Skin epidermis (tissue), 12 donors: ENCODE measurements at regions not wholly inside any gene's neighbourhood (a gene's known extent, or its start where the extent isn't known, plus 50 kb on each side); places are given as distances from the start of the nearest gene placed in this dataset.
A peak's percentile ranks its signal among the peaks of the same experiment; 100 is the strongest.
"Not testable (repeated sequence)": the region's sequence is repeated elsewhere in the genome, so short reads cannot be mapped to it uniquely, and the experiment has no call there.

Experiments
- H3K27ac ChIP-seq, 21 experiments: fragments of 200-600 bp; sonication (generic) in 11 of 21; one replicate each; pipeline ENCODE4 v1.5.0; 2020; ENCODE audit warnings: mild to moderate bottlenecking in 3 of 21, inconsistent platforms in 2 of 21, moderate library complexity in 2 of 21
- H3K4me3 ChIP-seq, 7 experiments: fragments of 200-600 bp; sonication (generic) in 2 of 7; one replicate each; pipeline ENCODE4 v1.5.0; 2020; ENCODE audit warnings: inconsistent platforms in 2 of 7, mild to moderate bottlenecking in 2 of 7, moderate library complexity in 1 of 7

GRCh38 chr10:111646021-111646420, 537.5 kb downstream of the GPAM start:
- Histone ChIP-seq H3K27ac (no peak overlapping the region), H3K4me3 (no peak overlapping the region)

DNA sequence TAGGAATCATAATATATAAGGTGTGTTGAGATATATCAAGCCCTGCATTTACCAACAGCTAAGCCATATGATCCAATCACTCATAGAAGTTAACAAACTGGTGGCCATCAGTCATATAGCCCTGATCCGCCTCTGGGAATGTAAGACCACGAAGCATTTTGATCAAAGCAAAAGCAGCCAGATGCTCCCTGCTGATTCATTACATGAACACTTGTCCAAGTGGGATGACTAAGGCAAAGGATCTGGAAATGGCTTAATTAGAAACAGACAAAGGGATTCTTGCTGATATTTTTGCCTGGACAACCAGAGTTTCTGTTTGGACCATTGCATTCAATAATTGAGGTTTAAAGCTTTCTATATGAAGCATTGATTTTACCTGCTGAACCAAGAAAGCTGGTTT, 535.5 kb downstream of the GPAM start:
- H3K4me3 ChIP-seq, result no peak overlapping the region
- peak overlapping the region in 4 of 21 experiments; percentile 20 to 74 (median 42) for H3K27ac ChIP-seq

GRCh38 chr10:111649080-111649479, 534.5 kb downstream of the GPAM start:
- H3K27ac ChIP-seq, result peak overlapping the region in 5 of 21 experiments; percentile 1 to 74 (median 51)
- H3K4me3 ChIP-seq, result not testable (repeated sequence)

DNA sequence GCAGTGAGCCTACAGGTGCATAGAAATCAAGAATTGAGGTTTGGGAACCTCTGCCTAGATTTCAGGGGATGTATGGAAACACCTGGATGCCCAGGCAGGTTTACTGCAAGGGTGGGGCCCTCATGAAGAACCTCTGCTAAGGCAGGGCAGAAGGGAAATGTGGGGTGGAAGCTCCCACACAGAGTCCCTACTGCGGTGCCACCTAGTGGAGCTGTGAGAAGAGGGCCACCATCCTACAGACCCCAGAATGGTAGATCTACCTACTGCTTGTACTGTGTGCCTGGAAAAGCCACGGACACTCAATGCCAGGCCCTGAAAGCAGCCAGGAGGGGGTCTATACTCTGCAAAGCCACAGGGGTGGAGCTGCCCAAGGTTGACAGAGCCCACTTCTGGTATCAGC, 533.5 kb downstream of the GPAM start:
- Histone ChIP-seq H3K27ac (peak overlapping the region in 1 of 21 experiments; percentile 51), H3K4me3 (no peak overlapping the region)

GRCh38 chr10:111656066-111656465, 527.5 kb downstream of the GPAM start:
- Histone ChIP-seq H3K27ac (peak overlapping the region in 2 of 21 experiments; percentile 25 to 55), H3K4me3 (no peak overlapping the region)

GRCh38 chr10:111677759-111678158, 505.8 kb downstream of the GPAM start:
- no peak overlapping the region for H3K27ac ChIP-seq
- no peak overlapping the region for H3K4me3 ChIP-seq

DNA sequence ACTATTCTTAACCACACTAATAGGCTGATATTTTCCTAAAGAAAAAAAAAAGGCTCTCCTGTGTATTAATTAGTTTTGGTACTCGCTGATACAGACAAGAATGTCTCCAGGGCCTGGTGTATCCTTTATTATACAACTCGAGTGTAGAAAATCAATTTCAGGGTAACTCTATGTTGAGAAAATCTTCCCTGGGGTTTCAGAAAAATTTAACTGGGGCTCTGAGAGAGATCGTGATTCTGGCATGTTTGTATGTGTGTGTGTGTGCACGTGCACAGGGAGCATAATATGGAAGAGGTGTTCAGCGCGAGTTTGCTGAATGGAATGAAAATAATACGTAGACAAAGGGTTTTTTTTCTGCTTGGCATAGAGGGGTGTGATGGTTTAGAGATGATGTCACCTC, 496.8 kb downstream of the GPAM start:
- H3K27ac ChIP-seq, result no peak overlapping the region
- no peak overlapping the region for H3K4me3 ChIP-seq

DNA sequence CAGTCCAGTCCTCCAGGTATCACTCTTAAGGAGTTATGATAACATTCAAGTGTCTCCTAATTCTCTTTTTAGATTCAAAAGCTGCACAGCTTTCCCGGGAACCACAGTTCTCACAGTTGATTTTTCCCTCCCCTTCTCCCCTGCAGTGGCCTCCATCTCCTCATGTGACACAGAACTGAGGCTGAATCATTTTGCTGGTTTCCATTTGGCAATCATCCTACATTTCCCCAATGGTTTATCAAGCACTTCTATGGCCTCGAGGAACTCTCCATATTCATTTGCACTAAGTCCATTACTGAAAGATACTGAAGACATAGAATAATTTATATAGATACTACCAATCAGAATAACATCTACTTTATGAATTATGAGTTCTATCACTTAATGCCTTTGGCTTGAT, 484.9 kb downstream of the GPAM start:
- peak overlapping the region in 1 of 21 experiments; percentile 50 for H3K27ac ChIP-seq
- H3K4me3 ChIP-seq, result no peak overlapping the region

GRCh38 chr10:111703986-111704385, 479.6 kb downstream of the GPAM start:
- H3K4me3 ChIP-seq, result no peak overlapping the region
- peak overlapping the region in 3 of 21 experiments; percentile 20 to 63 (median 49) for H3K27ac ChIP-seq

DNA sequence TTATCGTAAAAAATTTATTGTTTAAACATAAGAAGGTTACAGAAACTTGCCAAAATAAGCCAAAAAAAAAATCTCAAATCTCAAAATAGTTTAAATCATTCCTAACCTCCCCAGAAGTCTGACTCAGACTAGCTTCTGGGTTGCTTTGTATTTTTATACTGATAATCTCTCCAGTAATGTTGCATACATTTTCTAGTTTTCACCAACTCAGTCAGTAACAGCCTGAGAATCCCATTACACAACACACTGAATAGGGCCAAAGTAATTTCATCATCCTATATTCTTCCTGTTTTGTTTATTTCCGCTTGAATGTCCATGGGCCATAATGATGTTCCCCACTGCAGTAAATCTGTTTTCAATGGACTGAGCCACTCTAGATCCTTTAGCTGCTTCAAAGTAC, 478.5 kb downstream of the GPAM start:
- H3K27ac ChIP-seq, result peak overlapping the region in 6 of 21 experiments; percentile 10 to 63 (median 38)

GRCh38 chr10:111706331-111706730, 477.2 kb downstream of the GPAM start:
- Histone ChIP-seq H3K4me3 (no peak overlapping the region), H3K27ac (peak overlapping the region in 10 of 21 experiments; percentile 17 to 79 (median 48))

More for the DNA sequence above, 478.5 kb downstream of the GPAM start:
- no peak overlapping the region for H3K4me3 ChIP-seq

GRCh38 chr10:111707076-111707475, 476.5 kb downstream of the GPAM start:
- Histone ChIP-seq H3K4me3 (no peak overlapping the region), H3K27ac (peak overlapping the region in 9 of 21 experiments; percentile 47 to 79 (median 54))

DNA sequence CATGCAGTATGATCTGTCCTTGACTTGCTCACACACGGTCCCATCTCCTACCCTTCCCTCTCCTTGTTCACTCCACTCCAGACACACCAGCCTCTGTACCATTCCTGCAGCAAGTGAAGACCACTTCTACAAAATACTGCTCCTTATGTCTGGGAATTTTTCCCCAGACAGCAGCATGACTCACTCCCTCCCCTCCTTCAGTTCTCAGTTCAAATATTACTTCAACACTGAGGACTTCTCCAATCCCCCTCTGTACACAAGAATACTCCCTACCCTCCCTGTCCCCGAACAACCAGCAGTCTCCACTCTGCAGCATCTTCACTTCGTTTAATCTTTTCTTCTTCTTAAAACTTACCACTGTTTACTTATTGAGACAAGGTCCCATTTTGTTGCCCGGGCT, 474.0 kb downstream of the GPAM start:
- no peak overlapping the region for H3K4me3 ChIP-seq
- no peak overlapping the region for H3K27ac ChIP-seq

DNA sequence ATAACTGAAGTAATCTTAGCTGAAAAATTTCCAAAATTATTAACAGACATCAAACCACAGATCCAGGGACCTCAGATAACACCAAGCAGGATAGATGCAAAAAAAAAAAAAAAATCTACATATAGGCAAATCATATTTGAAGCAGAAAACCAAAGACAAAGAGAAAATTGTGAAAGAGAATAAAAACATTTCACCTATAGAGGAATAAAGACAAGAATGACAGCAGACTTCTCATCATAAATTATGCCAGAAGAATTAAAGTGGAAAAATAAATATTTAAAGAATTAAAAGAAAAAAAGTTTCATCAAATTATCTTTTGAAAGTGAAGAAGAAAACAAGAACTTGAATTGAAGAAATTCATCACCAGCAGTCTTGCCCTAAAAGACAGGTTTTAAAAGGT, 467.5 kb downstream of the GPAM start:
- H3K27ac ChIP-seq, result no peak overlapping the region
- H3K4me3 ChIP-seq, result no peak overlapping the region

- Histone ChIP-seq H3K4me3 (no peak overlapping the region), H3K27ac (no peak overlapping the region)
These were observed 459.4 kb downstream of the GPAM start for GRCh38 chr10:111724121-111724520.

- Histone ChIP-seq H3K27ac (no peak overlapping the region), H3K4me3 (no peak overlapping the region)
These were observed 458.5 kb downstream of the GPAM start for GRCh38 chr10:111725050-111725449.

GRCh38 chr10:111732166-111732785, 451.3 kb downstream of the GPAM start:
- Histone ChIP-seq H3K4me3 (no peak overlapping the region), H3K27ac (no peak overlapping the region)

DNA sequence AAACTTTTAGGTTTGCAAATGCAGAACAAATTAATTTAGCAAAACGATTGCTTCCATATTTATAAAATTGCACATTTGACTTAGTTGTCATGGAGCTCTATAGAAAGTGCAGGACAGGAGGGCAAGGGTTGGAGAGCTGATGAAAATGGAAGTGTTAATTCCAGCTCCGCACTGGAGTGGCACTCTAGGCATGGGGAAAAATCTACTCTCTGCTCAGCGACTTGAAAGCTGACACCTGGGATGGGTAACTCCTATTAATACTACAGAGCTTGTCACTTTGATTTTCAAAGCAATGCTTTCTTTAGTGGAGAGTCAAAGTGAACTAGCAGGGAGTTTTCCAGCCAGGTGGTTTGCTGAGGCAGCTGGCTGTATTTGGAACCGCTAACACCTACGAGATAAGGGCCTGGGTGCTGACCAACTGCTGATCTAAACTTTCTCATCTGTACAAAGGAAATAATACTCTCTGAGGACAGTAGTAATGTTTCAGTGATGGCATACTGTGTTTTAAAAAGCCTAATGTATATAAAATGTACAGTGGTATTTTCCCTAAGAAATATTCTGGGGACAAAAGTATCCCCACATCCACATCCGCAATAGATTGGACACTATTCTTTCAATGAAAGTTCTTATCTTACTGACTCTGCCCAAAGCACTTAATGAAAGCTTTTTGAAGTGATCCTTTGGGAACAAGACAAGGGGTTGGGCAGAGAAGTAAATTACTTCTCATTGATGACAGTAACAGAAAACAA, 444.3 kb downstream of the GPAM start:
- no peak overlapping the region for H3K4me3 ChIP-seq
- no peak overlapping the region for H3K27ac ChIP-seq

- Histone ChIP-seq H3K27ac (no peak overlapping the region), H3K4me3 (no peak overlapping the region)
These were observed 443.8 kb downstream of the GPAM start for GRCh38 chr10:111739874-111740139.

GRCh38 chr10:111745982-111746381, 437.6 kb downstream of the GPAM start:
- no peak overlapping the region for H3K27ac ChIP-seq
- H3K4me3 ChIP-seq, result no peak overlapping the region

- H3K4me3 ChIP-seq, result no peak overlapping the region
- peak overlapping the region in 1 of 21 experiments; percentile 23 for H3K27ac ChIP-seq
These were observed 435.8 kb downstream of the GPAM start for GRCh38 chr10:111747751-111748150.

DNA sequence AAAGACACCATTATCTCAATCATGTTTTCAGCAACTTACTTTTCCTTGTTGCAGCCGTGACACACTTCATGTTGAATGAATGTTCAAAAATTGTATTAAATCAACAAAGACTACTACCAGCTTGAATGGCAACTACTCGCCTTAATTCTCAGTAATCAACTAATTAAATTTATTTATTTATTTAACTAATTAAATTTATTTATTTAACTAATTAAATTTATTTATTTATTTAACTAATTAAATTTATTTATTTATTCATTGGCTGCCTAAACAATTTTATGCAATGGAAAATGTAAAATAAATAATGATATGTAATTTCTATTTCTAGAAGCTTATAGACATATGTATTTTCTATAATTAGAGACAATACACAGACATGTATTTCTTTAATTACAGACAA, 435.4 kb downstream of the GPAM start:
- no peak overlapping the region for H3K27ac ChIP-seq
- H3K4me3 ChIP-seq, result no peak overlapping the region
